DOHH2 (cell line): ENCODE measurements at regions not wholly inside any gene's neighbourhood (a gene's known extent, or its start where the extent isn't known, plus 50 kb on each side); places are given as distances from the start of the nearest gene placed in this dataset.

Experiments used
- H3F3A ChIP-seq: fragments of 200-600 bp; sonication (generic), shearing (Covaris generic); 2 replicates; pipeline ENCODE4 v1.6.0; 2016; ENCODE audit warnings: antibody characterized with exemption, mild to moderate bottlenecking; ENCODE audit not compliant: control insufficient read depth, insufficient read depth
- H3K27ac ChIP-seq: fragments of 200-600 bp; sonication (generic); 2 replicates; pipeline ENCODE4 v1.5.1; 2014; ENCODE audit warnings: low read depth, mild to moderate bottlenecking, low read length, moderate library complexity
- H3K27me3 ChIP-seq: fragments of 200-600 bp; sonication (generic); 2 replicates; pipeline ENCODE4 v1.6.1; 2014; ENCODE audit warnings: mild to moderate bottlenecking, low read length, mixed read lengths; ENCODE audit not compliant: control insufficient read depth
- H3K36me3 ChIP-seq: fragments of 200-600 bp; sonication (generic); 2 replicates; pipeline ENCODE4 v1.6.1; 2014; ENCODE audit warnings: mild to moderate bottlenecking, low read length, moderate library complexity, mixed read lengths; ENCODE audit not compliant: control insufficient read depth
- H3K4me1 ChIP-seq: fragments of 200-600 bp; sonication (generic); 2 replicates; pipeline ENCODE4 v1.6.1; 2014; ENCODE audit warnings: mild to moderate bottlenecking, low read length, mixed read lengths; ENCODE audit not compliant: control insufficient read depth
- H3K4me2 ChIP-seq: fragments of 200-600 bp; sonication (generic); 2 replicates; pipeline ENCODE4 v1.6.0; 2014; ENCODE audit warnings: mild to moderate bottlenecking, low read length, moderate library complexity
- H3K4me3 ChIP-seq: fragments of 200-600 bp; sonication (generic); 2 replicates; pipeline ENCODE4 v1.5.1; 2014; ENCODE audit warnings: mild to moderate bottlenecking, low read length, mixed read lengths
- H3K79me2 ChIP-seq: fragments of 200-600 bp; sonication (generic); 2 replicates; pipeline ENCODE4 v1.6.1; 2014; ENCODE audit warnings: mild to moderate bottlenecking, low read length, mixed read lengths; ENCODE audit not compliant: control insufficient read depth
- H3K9me2 ChIP-seq: fragments of 200-600 bp; sonication (generic); replicated peaks from 2 replicates; pipeline ENCODE4 v1.6.1; 2014; ENCODE audit warnings: mild to moderate bottlenecking, low read length, mixed read lengths; ENCODE audit not compliant: control insufficient read depth
- H3K9me3 ChIP-seq: fragments of 200-600 bp; sonication (generic); 2 replicates; pipeline ENCODE4 v1.6.1; 2014; ENCODE audit warnings: antibody characterized with exemption, low read length, mixed read lengths; ENCODE audit not compliant: control insufficient read depth, insufficient read depth
- H4K20me1 ChIP-seq: fragments of 200-600 bp; sonication (generic); 2 replicates; pipeline ENCODE4 v1.6.0; 2014; ENCODE audit warnings: low read depth, mild to moderate bottlenecking, antibody characterized with exemption, low read length, moderate library complexity; ENCODE audit not compliant: control insufficient read depth, insufficient read depth
- CTCF ChIP-seq: fragments of 200-600 bp; sonication (generic); IDR thresholded peaks from one replicate; pipeline ENCODE4 v1.5.1; 2014; ENCODE audit warnings: antibody characterized with exemption, mild to moderate bottlenecking, low read depth, low read length; ENCODE audit not compliant: poor library complexity, severe bottlenecking
- EZH2phosphoT487 ChIP-seq: fragments of 200-600 bp; sonication (generic); IDR thresholded peaks from 2 replicates; pipeline ENCODE4 v1.6.1; 2017; ENCODE audit warnings: borderline replicate concordance, mild to moderate bottlenecking, antibody characterized with exemption, low read length, moderate library complexity, mixed read lengths

- H3K27ac ChIP-seq, result no peak overlapping the region
- no peaks in the 10 kb centered on the region for H3K79me2 ChIP-seq
- H3F3A ChIP-seq, result no peaks in the 10 kb centered on the region
- H3K36me3 ChIP-seq, result no peaks in the 10 kb centered on the region
- no peaks in the 10 kb centered on the region for H3K27me3 ChIP-seq
- no peaks in the 10 kb centered on the region for H3K9me2 ChIP-seq
- H4K20me1 ChIP-seq, result no peaks in the 10 kb centered on the region
- H3K4me3 ChIP-seq, result no peak overlapping the region
- H3K4me2 ChIP-seq, result no peak overlapping the region
- H3K4me1 ChIP-seq, result no peaks in the 10 kb centered on the region
- TF ChIP-seq EZH2phosphoT487 (no peak), CTCF (no peak)
- H3K9me3 ChIP-seq, result no peaks in the 10 kb centered on the region
Observed at GRCh38 chr3:5348229-5348902, 160.9 kb downstream of the EDEM1 start.

- H3F3A ChIP-seq, result no peaks in the 10 kb centered on the region
- no peaks in the 10 kb centered on the region for H3K9me2 ChIP-seq
- H4K20me1 ChIP-seq, result no peaks in the 10 kb centered on the region
- H3K4me1 ChIP-seq, result no peaks in the 10 kb centered on the region
- H3K4me2 ChIP-seq, result no peak overlapping the region
- no peak overlapping the region for H3K27ac ChIP-seq
- no peaks in the 10 kb centered on the region for H3K36me3 ChIP-seq
- TF ChIP-seq EZH2phosphoT487 (no peak), CTCF (no peak)
- H3K4me3 ChIP-seq, result no peak overlapping the region
- H3K9me3 ChIP-seq, result no peaks in the 10 kb centered on the region
- no peaks in the 10 kb centered on the region for H3K79me2 ChIP-seq
- H3K27me3 ChIP-seq, result no peaks in the 10 kb centered on the region
Observed at GRCh38 chr3:5349343-5349742, 161.8 kb downstream of the EDEM1 start.

- no peak overlapping the region for H3K4me2 ChIP-seq
- H3F3A ChIP-seq, result no peaks in the 10 kb centered on the region
- H3K36me3 ChIP-seq, result no peaks in the 10 kb centered on the region
- TF ChIP-seq CTCF, result no peak
- TF ChIP-seq EZH2phosphoT487, result no peak
- no peaks in the 10 kb centered on the region for H3K4me1 ChIP-seq
- H3K27me3 ChIP-seq, result peaks cover 8% of the 10 kb centered on the region
- H3K9me2 ChIP-seq, result no peaks in the 10 kb centered on the region
- no peak overlapping the region for H3K27ac ChIP-seq
- H4K20me1 ChIP-seq, result no peaks in the 10 kb centered on the region
- no peak overlapping the region for H3K4me3 ChIP-seq
- no peaks in the 10 kb centered on the region for H3K9me3 ChIP-seq
- no peaks in the 10 kb centered on the region for H3K79me2 ChIP-seq
Observed at GRCh38 chr3:5357089-5357488, 169.6 kb downstream of the EDEM1 start.
